ENCODE measurements at regions not wholly inside any gene's neighbourhood (a gene's known extent, or its start where the extent isn't known, plus 50 kb on each side); places are given as distances from the start of the nearest gene placed in this dataset.

GRCh38 chr4:165723051-165723795 lies 149.8 kb upstream of the TLL1 start:
- Mint-ChIP-seq H3K9me3 (ENCODE audit: unreplicated experiment) (peaks cover 2% of the 10 kb centered on the region), H3K36me3 (ENCODE audit: unreplicated experiment) (no peaks in the 10 kb centered on the region), H3K27ac (ENCODE audit: unreplicated experiment) (no peak overlapping the region), H3K4me1 (ENCODE audit: low read depth, unreplicated experiment) (no peaks in the 10 kb centered on the region), H3K4me3 (ENCODE audit: unreplicated experiment) (no peak overlapping the region), H3K27me3 (ENCODE audit: unreplicated experiment) (no peaks in the 10 kb centered on the region)
- no peak for DNase-seq
- no peak for TF ChIP-seq CTCF (IDR thresholded peaks at IDR 0.05; ENCODE audit: partially characterized antibody, unreplicated experiment)

- no peaks in the 10 kb centered on the region for H3K4me1 Mint-ChIP-seq (ENCODE audit: low read depth, unreplicated experiment)
Measured at GRCh38 chr4:165724786-165725185, 148.3 kb upstream of the TLL1 start.

GRCh38 chr4:165725352-165725751 lies 147.7 kb upstream of the TLL1 start:
- Mint-ChIP-seq H3K4me3 (ENCODE audit: unreplicated experiment) (no peak overlapping the region), H3K4me1 (ENCODE audit: low read depth, unreplicated experiment) (no peaks in the 10 kb centered on the region), H3K9me3 (ENCODE audit: unreplicated experiment) (peaks cover 2% of the 10 kb centered on the region), H3K27ac (ENCODE audit: unreplicated experiment) (no peak overlapping the region), H3K27me3 (ENCODE audit: unreplicated experiment) (no peaks in the 10 kb centered on the region), H3K36me3 (ENCODE audit: unreplicated experiment) (no peaks in the 10 kb centered on the region)
- no peak for TF ChIP-seq CTCF (IDR thresholded peaks at IDR 0.05; ENCODE audit: partially characterized antibody, unreplicated experiment)
- no peak for DNase-seq

More at GRCh38 chr4:165724786-165725185, 148.3 kb upstream of the TLL1 start:
- no peaks in the 10 kb centered on the region for H3K27me3 Mint-ChIP-seq (ENCODE audit: unreplicated experiment)
- TF ChIP-seq CTCF (IDR thresholded peaks at IDR 0.05; ENCODE audit: partially characterized antibody, unreplicated experiment): no peak
- no peaks in the 10 kb centered on the region for H3K36me3 Mint-ChIP-seq (ENCODE audit: unreplicated experiment)
- no peak for DNase-seq
- H3K9me3 Mint-ChIP-seq (ENCODE audit: unreplicated experiment): peaks cover 2% of the 10 kb centered on the region
- H3K27ac Mint-ChIP-seq (ENCODE audit: unreplicated experiment): no peak overlapping the region
- H3K4me3 Mint-ChIP-seq (ENCODE audit: unreplicated experiment): no peak overlapping the region

GRCh38 chr4:165726831-165727230 lies 146.2 kb upstream of the TLL1 start:
- DNase-seq: no peak
- Mint-ChIP-seq H3K9me3 (ENCODE audit: unreplicated experiment) (peaks cover 2% of the 10 kb centered on the region), H3K4me3 (ENCODE audit: unreplicated experiment) (no peak overlapping the region), H3K27me3 (ENCODE audit: unreplicated experiment) (no peaks in the 10 kb centered on the region), H3K4me1 (ENCODE audit: low read depth, unreplicated experiment) (no peaks in the 10 kb centered on the region), H3K36me3 (ENCODE audit: unreplicated experiment) (no peaks in the 10 kb centered on the region), H3K27ac (ENCODE audit: unreplicated experiment) (no peak overlapping the region)
- TF ChIP-seq CTCF (IDR thresholded peaks at IDR 0.05; ENCODE audit: partially characterized antibody, unreplicated experiment): no peak

- no peak for TF ChIP-seq CTCF (IDR thresholded peaks at IDR 0.05; ENCODE audit: partially characterized antibody, unreplicated experiment)
- peaks cover 2% of the 10 kb centered on the region for H3K27me3 Mint-ChIP-seq (ENCODE audit: unreplicated experiment)
- H3K4me3 Mint-ChIP-seq (ENCODE audit: unreplicated experiment): no peak overlapping the region
- no peak for DNase-seq
- no peak overlapping the region for H3K27ac Mint-ChIP-seq (ENCODE audit: unreplicated experiment)
- no peaks in the 10 kb centered on the region for H3K9me3 Mint-ChIP-seq (ENCODE audit: unreplicated experiment)
- H3K4me1 Mint-ChIP-seq (ENCODE audit: low read depth, unreplicated experiment): no peaks in the 10 kb centered on the region
- peaks cover 3% of the 10 kb centered on the region for H3K36me3 Mint-ChIP-seq (ENCODE audit: unreplicated experiment)
Measured at GRCh38 chr4:165737309-165737972, 135.6 kb upstream of the TLL1 start.
